ENCODE measurements at regions not wholly inside any gene's neighbourhood (a gene's known extent, or its start where the extent isn't known, plus 50 kb on each side); places are given as distances from the start of the nearest gene placed in this dataset.

DNA sequence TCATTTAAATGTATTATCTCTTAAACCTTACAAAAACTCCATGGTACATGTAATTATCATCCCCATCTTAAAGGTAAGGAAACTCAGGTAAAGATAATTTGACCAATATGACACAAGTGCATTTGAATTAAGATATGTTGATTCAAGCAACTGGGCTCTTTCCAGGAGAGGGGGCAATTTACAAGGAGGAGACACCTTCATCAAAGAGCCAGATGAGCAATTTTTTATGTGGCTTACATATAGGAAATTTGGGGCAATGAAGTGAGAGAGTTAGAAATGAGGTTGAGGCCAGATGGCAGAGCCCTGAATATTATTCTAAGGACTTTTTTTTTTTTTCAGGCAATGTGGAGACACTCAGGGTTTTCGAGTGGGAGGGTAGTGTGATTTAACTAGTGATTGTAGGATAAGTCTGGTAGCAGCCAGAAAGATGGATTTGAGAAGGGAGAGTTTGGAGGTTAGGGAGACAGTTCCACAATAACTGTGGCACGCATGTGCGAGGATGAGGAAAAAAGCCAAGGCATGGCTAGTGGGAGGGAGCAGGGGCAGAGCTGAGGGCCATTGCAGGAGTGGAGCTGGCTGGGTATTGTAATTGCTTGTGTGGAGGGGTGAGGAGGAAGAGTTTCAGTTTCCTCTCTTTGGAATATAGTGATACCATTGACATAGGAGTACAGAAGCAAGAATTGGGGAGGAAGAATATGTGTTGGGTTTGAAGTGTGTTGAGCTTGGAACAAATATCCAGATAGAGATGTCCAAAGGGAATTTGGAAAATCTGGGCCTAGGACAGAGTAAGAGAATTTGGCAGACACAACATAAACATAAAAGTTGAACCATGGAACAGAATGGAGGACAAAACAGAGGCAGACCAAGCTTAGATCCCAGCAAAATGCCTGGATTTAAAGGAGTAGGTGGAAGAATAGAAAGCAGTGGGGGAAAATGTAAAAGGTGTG is 72.0 kb downstream of the ACTBL2 start:
- in situ Hi-C loops (cut with HindIII; ENCODE audit: low sequenced_read_pairs) = no loop called here
- TF ChIP-seq, protein P1, sequence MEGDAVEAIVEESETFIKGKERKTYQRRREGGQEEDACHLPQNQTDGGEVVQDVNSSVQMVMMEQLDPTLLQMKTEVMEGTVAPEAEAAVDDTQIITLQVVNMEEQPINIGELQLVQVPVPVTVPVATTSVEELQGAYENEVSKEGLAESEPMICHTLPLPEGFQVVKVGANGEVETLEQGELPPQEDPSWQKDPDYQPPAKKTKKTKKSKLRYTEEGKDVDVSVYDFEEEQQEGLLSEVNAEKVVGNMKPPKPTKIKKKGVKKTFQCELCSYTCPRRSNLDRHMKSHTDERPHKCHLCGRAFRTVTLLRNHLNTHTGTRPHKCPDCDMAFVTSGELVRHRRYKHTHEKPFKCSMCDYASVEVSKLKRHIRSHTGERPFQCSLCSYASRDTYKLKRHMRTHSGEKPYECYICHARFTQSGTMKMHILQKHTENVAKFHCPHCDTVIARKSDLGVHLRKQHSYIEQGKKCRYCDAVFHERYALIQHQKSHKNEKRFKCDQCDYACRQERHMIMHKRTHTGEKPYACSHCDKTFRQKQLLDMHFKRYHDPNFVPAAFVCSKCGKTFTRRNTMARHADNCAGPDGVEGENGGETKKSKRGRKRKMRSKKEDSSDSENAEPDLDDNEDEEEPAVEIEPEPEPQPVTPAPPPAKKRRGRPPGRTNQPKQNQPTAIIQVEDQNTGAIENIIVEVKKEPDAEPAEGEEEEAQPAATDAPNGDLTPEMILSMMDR (IDR thresholded peaks at IDR 0.05; ENCODE audit: low read depth, low read length, missing control alignments) = no peak
- DNase-seq (ENCODE audit: low read depth) = no peak
- H3K4me3 ChIP-seq (ENCODE audit: low read depth, low read length) = no peak overlapping the region

DNA sequence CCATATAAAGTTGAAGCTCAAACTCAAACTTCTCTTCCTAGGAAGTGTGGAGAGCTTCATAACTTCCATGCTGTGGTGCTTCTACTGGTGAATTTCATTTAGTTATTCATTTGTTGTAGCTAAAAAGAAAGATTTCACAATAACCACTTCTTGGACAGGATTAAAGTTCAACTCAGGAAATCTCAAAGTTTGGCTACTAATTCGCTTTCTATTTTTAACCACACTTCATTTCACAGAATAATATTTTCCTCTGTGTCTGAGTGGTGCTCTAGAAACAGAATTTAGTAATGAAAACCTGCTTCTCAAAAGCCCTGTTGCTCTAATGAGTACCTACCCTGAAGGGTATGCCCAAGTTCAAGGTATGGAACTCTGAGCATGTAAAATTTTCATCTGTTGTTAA is 73.9 kb downstream of the ACTBL2 start:
- in situ Hi-C loops (cut with HindIII; ENCODE audit: low sequenced_read_pairs) = no loop called here
- TF ChIP-seq, protein P1 (IDR thresholded peaks at IDR 0.05; ENCODE audit: low read depth, low read length, missing control alignments) = no peak
- no peak overlapping the region for H3K4me3 ChIP-seq (ENCODE audit: low read depth, low read length)
- peak; percentile 27 for DNase-seq (ENCODE audit: low read depth)

DNA sequence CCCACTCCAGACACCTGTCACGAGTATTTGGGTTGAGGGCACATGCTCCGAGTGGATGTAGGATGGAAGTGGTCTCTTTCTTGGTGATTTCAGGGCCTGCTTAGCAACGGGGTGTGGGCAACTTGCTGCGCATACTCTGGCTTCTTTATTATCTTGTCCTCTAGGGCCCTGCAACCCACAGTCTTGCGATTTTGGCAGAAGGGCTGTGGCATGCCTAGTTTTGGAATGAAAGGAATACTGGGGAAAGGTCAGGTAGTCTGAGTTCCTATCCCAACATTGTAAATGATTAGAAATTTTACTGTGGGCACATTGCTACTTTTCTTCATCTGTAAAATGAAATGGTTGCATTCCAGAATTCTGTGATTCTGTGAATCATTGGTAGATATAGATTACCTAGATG is 74.3 kb downstream of the ACTBL2 start:
- no peak for DNase-seq (ENCODE audit: low read depth)
- TF ChIP-seq, protein P1 (IDR thresholded peaks at IDR 0.05; ENCODE audit: low read depth, low read length, missing control alignments) = no peak
- in situ Hi-C loops (cut with HindIII; ENCODE audit: low sequenced_read_pairs) = no loop called here
- H3K4me3 ChIP-seq (ENCODE audit: low read depth, low read length) = no peak overlapping the region

DNA sequence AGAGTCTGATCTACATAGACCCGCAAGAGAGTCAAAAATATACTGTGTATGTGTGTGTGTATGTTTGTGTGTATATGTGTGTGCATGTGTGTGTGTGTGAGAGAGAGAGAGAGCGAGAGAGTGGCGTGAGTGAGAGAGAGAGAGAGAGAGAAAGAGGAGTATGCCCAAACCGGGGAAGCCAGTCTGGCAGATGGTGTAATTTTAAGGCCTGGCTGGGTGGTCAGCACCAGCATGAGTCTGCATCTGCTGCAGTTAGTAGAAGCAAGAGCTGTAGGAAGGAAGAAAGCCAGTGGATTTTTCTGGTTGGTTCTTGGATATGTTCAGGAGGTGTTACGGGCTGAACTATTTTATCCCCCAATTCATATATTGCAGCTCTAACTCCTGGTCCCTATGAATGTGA is 75.2 kb downstream of the ACTBL2 start:
- no peak for DNase-seq (ENCODE audit: low read depth)
- no peak overlapping the region for H3K4me3 ChIP-seq (ENCODE audit: low read depth, low read length)
- in situ Hi-C loops (cut with HindIII; ENCODE audit: low sequenced_read_pairs) = no loop called here
- TF ChIP-seq, protein P1 (IDR thresholded peaks at IDR 0.05; ENCODE audit: low read depth, low read length, missing control alignments) = no peak

DNA sequence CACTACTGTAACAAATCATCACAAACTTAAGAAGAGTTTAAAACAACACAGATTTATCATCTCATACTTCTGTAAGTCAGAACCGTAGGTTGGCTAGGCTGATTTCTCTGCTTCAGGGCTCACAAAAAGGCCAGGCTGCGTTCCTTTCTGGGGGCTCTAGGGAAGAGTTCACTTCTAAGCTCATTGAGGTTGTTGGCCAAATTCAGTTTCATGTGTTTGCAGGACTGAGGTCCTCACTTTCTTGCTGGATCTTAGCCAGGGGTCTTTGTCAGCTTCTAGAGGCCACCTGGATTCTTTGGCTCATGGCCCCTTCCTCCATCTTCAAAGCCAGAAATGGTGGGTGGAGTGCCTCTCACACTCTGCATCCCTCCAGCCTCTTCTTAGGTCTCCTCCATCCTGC is 76.0 kb downstream of the ACTBL2 start:
- in situ Hi-C loops (cut with HindIII; ENCODE audit: low sequenced_read_pairs) = no loop called here
- H3K4me3 ChIP-seq (ENCODE audit: low read depth, low read length) = no peak overlapping the region
- DNase-seq (ENCODE audit: low read depth) = no peak
- TF ChIP-seq, protein P1 (IDR thresholded peaks at IDR 0.05; ENCODE audit: low read depth, low read length, missing control alignments) = no peak

DNA sequence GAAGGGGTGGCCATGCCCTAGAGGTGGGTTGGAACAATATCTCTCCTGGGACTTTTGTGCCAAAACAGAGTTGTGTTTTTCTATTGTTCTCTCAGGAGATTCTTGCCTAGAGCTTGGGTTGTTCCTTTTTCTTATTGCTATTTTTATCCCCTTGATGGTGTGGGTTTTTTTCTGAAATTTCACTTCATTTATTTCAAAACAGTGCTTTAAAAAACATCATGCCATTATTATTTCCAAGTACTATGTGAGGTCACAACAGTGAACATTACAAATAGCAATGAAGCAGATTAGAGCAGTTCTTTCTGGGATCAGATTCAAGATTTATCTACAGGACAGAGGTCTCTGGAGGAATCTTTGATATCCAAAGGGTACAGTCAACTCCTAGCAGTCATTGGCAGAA is 76.6 kb downstream of the ACTBL2 start:
- no peak overlapping the region for H3K4me3 ChIP-seq (ENCODE audit: low read depth, low read length)
- in situ Hi-C loops (cut with HindIII; ENCODE audit: low sequenced_read_pairs) = no loop called here
- DNase-seq (ENCODE audit: low read depth) = no peak
- TF ChIP-seq, protein P1 (IDR thresholded peaks at IDR 0.05; ENCODE audit: low read depth, low read length, missing control alignments) = no peak
